ENCODE measurements at regions not wholly inside any gene's neighbourhood (a gene's known extent, or its start where the extent isn't known, plus 50 kb on each side); places are given as distances from the start of the nearest gene placed in this dataset.

- Mint-ChIP-seq H3K4me3 (no peak overlapping the region), H3K27me3 (ENCODE audit: low read depth) (no peaks in the 10 kb centered on the region), H3K27ac (no peak overlapping the region), H3K4me1 (no peaks in the 10 kb centered on the region), H3K9me3 (peaks cover 2% of the 10 kb centered on the region), H3K36me3 (ENCODE audit: low read depth) (no peaks in the 10 kb centered on the region)
- TF ChIP-seq CTCF (IDR thresholded peaks at IDR 0.05; ENCODE audit: unreplicated experiment in 3 of 3) = no peak
Observed at GRCh38 chr4:111963158-111963700, 182.0 kb upstream of the FAM241A start.

- H3K4me3 Mint-ChIP-seq = no peak overlapping the region
- H3K4me1 Mint-ChIP-seq = no peaks in the 10 kb centered on the region
- H3K9me3 Mint-ChIP-seq = peaks cover 33% of the 10 kb centered on the region
- no peak for TF ChIP-seq CTCF (IDR thresholded peaks at IDR 0.05; ENCODE audit: unreplicated experiment in 3 of 3)
- no peak overlapping the region for H3K27ac Mint-ChIP-seq
- no peaks in the 10 kb centered on the region for H3K36me3 Mint-ChIP-seq (ENCODE audit: low read depth)
- H3K27me3 Mint-ChIP-seq (ENCODE audit: low read depth) = no peaks in the 10 kb centered on the region
Observed at GRCh38 chr4:111977419-111977965, 167.8 kb upstream of the FAM241A start.

GRCh38 chr4:111979921-111980320 is 165.3 kb upstream of the FAM241A start:
- H3K4me3 Mint-ChIP-seq = no peak overlapping the region
- peaks cover 18% of the 10 kb centered on the region for H3K9me3 Mint-ChIP-seq
- no peaks in the 10 kb centered on the region for H3K4me1 Mint-ChIP-seq
- H3K27ac Mint-ChIP-seq = no peak overlapping the region
- TF ChIP-seq CTCF (IDR thresholded peaks at IDR 0.05; ENCODE audit: unreplicated experiment in 3 of 3) = no peak
- no peaks in the 10 kb centered on the region for H3K36me3 Mint-ChIP-seq (ENCODE audit: low read depth)
- H3K27me3 Mint-ChIP-seq (ENCODE audit: low read depth) = peaks cover 3% of the 10 kb centered on the region

- no peak overlapping the region for H3K4me3 Mint-ChIP-seq
- peaks cover 11% of the 10 kb centered on the region for H3K27me3 Mint-ChIP-seq (ENCODE audit: low read depth)
- no peak overlapping the region for H3K27ac Mint-ChIP-seq
Observed at GRCh38 chr4:111982089-111982488, 163.2 kb upstream of the FAM241A start.

GRCh38 chr4:111984169-111984819 is 161.0 kb upstream of the FAM241A start:
- TF ChIP-seq CTCF (IDR thresholded peaks at IDR 0.05; ENCODE audit: unreplicated experiment in 3 of 3) = no peak
- H3K27me3 Mint-ChIP-seq (ENCODE audit: low read depth) = peaks cover 11% of the 10 kb centered on the region
- no peaks in the 10 kb centered on the region for H3K9me3 Mint-ChIP-seq
- H3K27ac Mint-ChIP-seq = no peak overlapping the region
- H3K4me3 Mint-ChIP-seq = no peak overlapping the region
- no peaks in the 10 kb centered on the region for H3K36me3 Mint-ChIP-seq (ENCODE audit: low read depth)
- H3K4me1 Mint-ChIP-seq = peaks cover 8% of the 10 kb centered on the region

More at GRCh38 chr4:111982089-111982488, 163.2 kb upstream of the FAM241A start:
- H3K36me3 Mint-ChIP-seq (ENCODE audit: low read depth) = no peaks in the 10 kb centered on the region
- H3K4me1 Mint-ChIP-seq = peaks cover 8% of the 10 kb centered on the region
- no peak for TF ChIP-seq CTCF (IDR thresholded peaks at IDR 0.05; ENCODE audit: unreplicated experiment in 3 of 3)
- H3K9me3 Mint-ChIP-seq = no peaks in the 10 kb centered on the region

GRCh38 chr4:111985426-111985825 is 159.8 kb upstream of the FAM241A start:
- peak overlapping the region in 2 of 3 experiments; percentile 2 to 12 for H3K27ac Mint-ChIP-seq
- H3K36me3 Mint-ChIP-seq (ENCODE audit: low read depth) = no peaks in the 10 kb centered on the region
- peaks cover 8% of the 10 kb centered on the region for H3K4me1 Mint-ChIP-seq
- no peak overlapping the region for H3K4me3 Mint-ChIP-seq
- TF ChIP-seq CTCF (IDR thresholded peaks at IDR 0.05; ENCODE audit: unreplicated experiment in 3 of 3) = no peak
- no peaks in the 10 kb centered on the region for H3K9me3 Mint-ChIP-seq
- H3K27me3 Mint-ChIP-seq (ENCODE audit: low read depth) = peaks cover 11% of the 10 kb centered on the region
